ENCODE measurements at regions not wholly inside any gene's neighbourhood (a gene's known extent, or its start where the extent isn't known, plus 50 kb on each side); places are given as distances from the start of the nearest gene placed in this dataset.

GRCh38 chr18:45122506-45122905, 441.8 kb downstream of the SETBP1 start:
- in situ Hi-C loops (cut with HindIII; ENCODE audit: low pct_unique_long_range_greater_than_20kb, low sequenced_read_pairs) (no loop called here), intact Hi-C loops (cut with micrococcal nuclease; ENCODE audit: unreplicated experiment) (no loop called here)
- no peak for DNase-seq (ENCODE audit: low read depth, low spot score)
- ATAC-seq = no peak
- CTCF ChIA-PET = no interaction called here
- H3K4me1 ChIP-seq (ENCODE audit: control insufficient read depth, insufficient read depth, low read length) = no peaks in the 10 kb centered on the region
- H3K36me3 ChIP-seq (ENCODE audit: control insufficient read depth, insufficient read depth, low read length) = no peaks in the 10 kb centered on the region
- POLR2A ChIA-PET = no interaction called here
- H3K9me3 ChIP-seq (ENCODE audit: control insufficient read depth, insufficient read depth, low read depth, low read length) = no peaks in the 10 kb centered on the region
- H3K27me3 ChIP-seq (ENCODE audit: control insufficient read depth, insufficient read depth, low read length) = no peaks in the 10 kb centered on the region
- H3K27ac ChIP-seq (ENCODE audit: low read length) = no peak overlapping the region
- TF ChIP-seq REST (IDR thresholded peaks at IDR 0.05; ENCODE audit: insufficient read depth in 1 of 2, low read depth in 2 of 2, low read length in 1 of 2) = no peak
- TF ChIP-seq TCF7L2 (IDR thresholded peaks at IDR 0.05; ENCODE audit: low read depth, low read length) = no peak
- no peak for TF ChIP-seq SIN3A (IDR thresholded peaks at IDR 0.05; ENCODE audit: borderline replicate concordance, insufficient read depth, low read depth, low read length)
- TF ChIP-seq POLR2AphosphoS5 (IDR thresholded peaks at IDR 0.05; ENCODE audit: low read depth, low read length) = no peak
- no peak for TF ChIP-seq CTCF (IDR thresholded peaks at IDR 0.05)
- no peak overlapping the region for H3K4me3 ChIP-seq (ENCODE audit: low read depth in 2 of 2, low read length in 2 of 2)
- BruUV-seq (replicated peaks) = no TSS peak

GRCh38 chr18:45127405-45127804, 446.7 kb downstream of the SETBP1 start:
- Histone ChIP-seq H3K27ac (ENCODE audit: low read length) (no peak overlapping the region), H3K4me1 (ENCODE audit: control insufficient read depth, insufficient read depth, low read length) (no peaks in the 10 kb centered on the region), H3K36me3 (ENCODE audit: control insufficient read depth, insufficient read depth, low read length) (no peaks in the 10 kb centered on the region), H3K9me3 (ENCODE audit: control insufficient read depth, insufficient read depth, low read depth, low read length) (no peaks in the 10 kb centered on the region), H3K27me3 (ENCODE audit: control insufficient read depth, insufficient read depth, low read length) (no peaks in the 10 kb centered on the region), H3K4me3 (ENCODE audit: low read depth in 2 of 2, low read length in 2 of 2) (no peak overlapping the region)
- ATAC-seq (no peak), DNase-seq (ENCODE audit: low read depth, low spot score) (no peak)
- ChIA-PET POLR2A (no interaction called here), CTCF (no interaction called here)
- BruUV-seq (replicated peaks) = no TSS peak
- in situ Hi-C loops (cut with HindIII; ENCODE audit: low pct_unique_long_range_greater_than_20kb, low sequenced_read_pairs) (no loop called here), intact Hi-C loops (cut with micrococcal nuclease; ENCODE audit: unreplicated experiment) (no loop called here)
- no peak for TF ChIP-seq POLR2AphosphoS5 (IDR thresholded peaks at IDR 0.05; ENCODE audit: low read depth, low read length)
- no peak for TF ChIP-seq SIN3A (IDR thresholded peaks at IDR 0.05; ENCODE audit: borderline replicate concordance, insufficient read depth, low read depth, low read length)
- no peak for TF ChIP-seq TCF7L2 (IDR thresholded peaks at IDR 0.05; ENCODE audit: low read depth, low read length)
- no peak for TF ChIP-seq CTCF (IDR thresholded peaks at IDR 0.05)
- no peak for TF ChIP-seq REST (IDR thresholded peaks at IDR 0.05; ENCODE audit: insufficient read depth in 1 of 2, low read depth in 2 of 2, low read length in 1 of 2)

Measured in Panc1 (cell line).